Thymus (tissue), 11 donors: ENCODE measurements at regions not wholly inside any gene's neighbourhood (a gene's known extent, or its start where the extent isn't known, plus 50 kb on each side); places are given as distances from the start of the nearest gene placed in this dataset.

ENCODE experiments used
- DNase-seq, 9 donors: peaks; one replicate each; pipeline ENCODE4 v3.0.0-alpha.2; 2013; ENCODE audit warnings: low spot score in 9 of 9, low read depth in 6 of 9, missing footprints in 1 of 9
- H3K27ac ChIP-seq, 2 donors: one replicate each; pipeline ENCODE4 v1.5.1; 2013; ENCODE audit warnings: control low read depth in 1 of 2, low read depth in 1 of 2, low read length in 1 of 2, mild to moderate bottlenecking in 1 of 2, moderate library complexity in 1 of 2
- H3K27me3 ChIP-seq, 2 donors: one replicate each; pipeline ENCODE4 v1.5.1; 2013; ENCODE audit warnings: low read length in 1 of 2; ENCODE audit not compliant: control insufficient read depth in 2 of 2, insufficient read depth in 1 of 2
- H3K36me3 ChIP-seq, 2 donors: one replicate each; pipeline ENCODE4 v1.5.1; 2013; ENCODE audit warnings: low read length in 1 of 2, mild to moderate bottlenecking in 1 of 2, moderate library complexity in 1 of 2; ENCODE audit not compliant: control insufficient read depth in 2 of 2, insufficient read depth in 2 of 2
- H3K4me1 ChIP-seq, 2 donors: one replicate each; pipeline ENCODE4 v1.5.1; 2013; ENCODE audit warnings: low read length in 2 of 2; ENCODE audit not compliant: control insufficient read depth in 2 of 2, insufficient read depth in 2 of 2
- H3K4me3 ChIP-seq, 2 donors: one replicate each; pipeline ENCODE4 v1.5.1; 2013; ENCODE audit warnings: low read length in 2 of 2, control low read depth in 1 of 2, mild to moderate bottlenecking in 1 of 2
- H3K9me3 ChIP-seq, 2 donors: one replicate each; pipeline ENCODE4 v1.5.1; 2013; ENCODE audit warnings: low read length in 1 of 2, mild to moderate bottlenecking in 1 of 2; ENCODE audit not compliant: control insufficient read depth in 2 of 2, insufficient read depth in 1 of 2
- WGBS: extraction: QIAGEN DNeasy Blood & Tissue Kit; methylation state at CpG from one replicate; pipeline ENCODE4 v1.1.7; 2013; 5-methylcytosine and 5-hydroxymethylcytosine counted together
- donor health status: healthy.

DNA sequence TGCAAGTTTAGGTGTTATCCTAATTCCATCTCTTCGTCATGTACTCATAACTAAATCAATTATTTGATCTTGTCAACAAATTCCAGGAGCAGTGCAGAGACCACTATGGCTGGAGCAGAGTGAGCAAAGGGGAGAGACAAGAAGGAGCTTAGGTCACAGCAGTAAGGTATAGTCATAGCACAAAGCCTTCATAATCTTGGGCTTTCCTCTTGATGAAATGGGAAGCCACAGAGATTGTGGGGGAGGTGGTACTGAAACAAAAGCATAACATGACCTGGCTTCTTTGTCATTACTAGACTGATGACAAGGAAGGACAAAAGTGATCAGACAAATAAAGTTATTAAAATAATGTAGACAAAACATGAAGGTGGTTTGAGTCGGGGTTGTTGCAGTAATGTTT lies 60.1 kb upstream of the PTGS2 start:
- DNase-seq = no peak
- Histone ChIP-seq H3K27ac (no peak overlapping the region), H3K36me3 (no peaks in the 10 kb centered on the region), H3K4me3 (no peak overlapping the region), H3K4me1 (no peaks in the 10 kb centered on the region), H3K9me3 (no peaks in the 10 kb centered on the region), H3K27me3 (no peaks in the 10 kb centered on the region)
- WGBS = 94% methylated on average over 2 of the region's 2 CpGs

DNA sequence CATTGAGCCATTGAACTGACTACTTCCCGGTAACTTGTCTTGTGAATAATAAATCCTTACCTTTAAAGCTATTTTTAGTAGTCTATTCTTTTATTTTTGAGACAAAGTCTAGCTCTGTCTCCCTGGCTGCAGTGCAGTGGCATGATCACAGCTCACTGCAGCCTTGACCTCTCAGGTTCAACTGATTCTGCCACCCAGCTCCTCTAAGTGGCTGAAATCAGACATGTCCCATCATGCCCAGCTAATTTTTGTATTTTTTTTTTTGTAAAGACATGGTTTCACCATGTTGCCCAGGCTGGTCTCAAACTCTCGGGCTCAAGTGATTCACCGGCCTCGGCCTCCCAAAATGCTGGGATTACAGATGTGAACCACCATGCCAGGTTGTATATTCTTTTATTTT lies 59.3 kb upstream of the PTGS2 start:
- Histone ChIP-seq H3K4me1 (no peaks in the 10 kb centered on the region), H3K9me3 (no peaks in the 10 kb centered on the region), H3K27ac (no peak overlapping the region), H3K4me3 (no peak overlapping the region), H3K27me3 (no peaks in the 10 kb centered on the region), H3K36me3 (no peaks in the 10 kb centered on the region)
- 94% methylated on average over 4 of the region's 4 CpGs for WGBS
- DNase-seq = no peak

DNA sequence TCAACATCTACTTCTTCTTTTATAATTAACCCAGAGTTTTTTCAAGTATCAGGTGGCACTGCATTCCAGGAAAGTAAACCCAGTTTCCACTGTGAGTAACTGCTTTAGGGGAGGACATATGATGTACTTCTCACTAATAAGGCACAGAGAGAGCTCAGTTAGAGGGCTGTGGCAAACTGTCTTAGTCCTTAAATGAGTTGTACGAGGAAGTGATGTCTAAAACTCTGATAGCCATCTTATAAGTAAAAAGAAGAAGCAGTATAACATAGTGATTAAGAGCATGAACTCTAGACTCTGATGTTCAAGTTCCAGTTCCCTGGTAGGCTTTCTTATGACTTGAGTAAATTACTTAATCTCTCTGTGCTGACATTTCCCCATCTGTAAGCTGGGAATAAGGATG lies 58.7 kb upstream of the PTGS2 start:
- Histone ChIP-seq H3K27ac (no peak overlapping the region), H3K27me3 (no peaks in the 10 kb centered on the region), H3K36me3 (no peaks in the 10 kb centered on the region), H3K4me1 (no peaks in the 10 kb centered on the region), H3K4me3 (no peak overlapping the region), H3K9me3 (no peaks in the 10 kb centered on the region)
- peak in 2 of 9 donors; percentile 2 to 29 for DNase-seq
- 64% methylated on average over 1 of the region's 1 CpG for WGBS

DNA sequence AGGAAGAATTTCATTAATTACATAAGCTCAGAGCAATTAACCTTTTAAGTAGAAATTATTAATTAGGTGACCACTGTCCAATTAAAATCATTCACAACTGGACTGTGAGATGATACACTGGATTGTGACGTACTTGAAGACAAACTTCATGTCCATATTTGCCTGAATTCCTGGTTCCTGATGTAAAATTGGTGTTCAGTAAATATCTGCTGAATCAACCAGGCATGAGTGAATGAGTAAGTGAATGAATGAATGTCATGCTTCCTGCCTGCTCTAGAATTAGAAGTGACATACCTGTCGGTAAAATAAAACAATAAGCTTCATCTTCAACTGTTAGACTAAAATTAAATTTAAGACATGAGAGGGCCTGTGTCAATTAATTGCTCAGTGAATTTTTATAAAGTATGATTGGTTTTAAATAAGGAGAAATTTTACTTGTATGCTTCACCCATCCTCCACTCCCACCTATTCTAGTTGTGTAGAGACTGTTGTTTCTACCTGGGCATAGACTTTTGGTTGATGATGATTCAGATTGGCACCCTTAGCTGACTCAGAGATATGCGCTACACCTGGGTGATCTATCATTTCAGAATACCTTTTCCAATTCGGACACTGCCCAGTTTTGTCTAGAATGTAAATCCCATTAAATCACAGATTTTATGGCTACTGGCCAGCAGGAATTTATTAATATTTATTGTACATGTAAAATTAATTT lies 56.9 kb upstream of the PTGS2 start:
- WGBS = 96% methylated on average over 4 of the region's 4 CpGs
- no peaks in the 10 kb centered on the region for H3K9me3 ChIP-seq
- H3K36me3 ChIP-seq = no peaks in the 10 kb centered on the region
- no peaks in the 10 kb centered on the region for H3K27me3 ChIP-seq
- H3K27ac ChIP-seq = no peak overlapping the region
- no peak overlapping the region for H3K4me3 ChIP-seq
- no peak for DNase-seq
- no peaks in the 10 kb centered on the region for H3K4me1 ChIP-seq

DNA sequence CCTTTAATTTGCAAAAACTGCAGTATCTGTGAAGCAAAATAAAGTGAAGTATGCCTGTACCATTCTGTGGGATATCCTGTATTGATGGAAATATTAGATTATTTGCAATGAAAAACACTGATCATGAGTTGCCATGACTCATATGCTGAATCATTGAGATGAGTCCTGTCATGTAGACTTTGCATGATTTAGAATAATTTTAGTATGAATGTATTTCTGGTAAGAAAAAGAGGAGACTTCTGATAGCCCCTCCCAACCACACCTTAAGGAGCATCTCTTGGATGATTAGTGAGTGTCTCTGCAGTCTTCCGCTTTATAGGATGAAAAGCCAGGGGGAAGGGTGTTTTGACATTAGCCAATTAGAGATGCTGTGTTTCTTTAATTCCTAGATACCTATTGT lies 55.2 kb upstream of the PTGS2 start:
- Histone ChIP-seq H3K4me3 (no peak overlapping the region), H3K27me3 (no peaks in the 10 kb centered on the region), H3K9me3 (no peaks in the 10 kb centered on the region), H3K27ac (no peak overlapping the region), H3K36me3 (no peaks in the 10 kb centered on the region), H3K4me1 (no peaks in the 10 kb centered on the region)
- 96% methylated on average over 1 of the region's 1 CpG for WGBS
- DNase-seq = no peak

DNA sequence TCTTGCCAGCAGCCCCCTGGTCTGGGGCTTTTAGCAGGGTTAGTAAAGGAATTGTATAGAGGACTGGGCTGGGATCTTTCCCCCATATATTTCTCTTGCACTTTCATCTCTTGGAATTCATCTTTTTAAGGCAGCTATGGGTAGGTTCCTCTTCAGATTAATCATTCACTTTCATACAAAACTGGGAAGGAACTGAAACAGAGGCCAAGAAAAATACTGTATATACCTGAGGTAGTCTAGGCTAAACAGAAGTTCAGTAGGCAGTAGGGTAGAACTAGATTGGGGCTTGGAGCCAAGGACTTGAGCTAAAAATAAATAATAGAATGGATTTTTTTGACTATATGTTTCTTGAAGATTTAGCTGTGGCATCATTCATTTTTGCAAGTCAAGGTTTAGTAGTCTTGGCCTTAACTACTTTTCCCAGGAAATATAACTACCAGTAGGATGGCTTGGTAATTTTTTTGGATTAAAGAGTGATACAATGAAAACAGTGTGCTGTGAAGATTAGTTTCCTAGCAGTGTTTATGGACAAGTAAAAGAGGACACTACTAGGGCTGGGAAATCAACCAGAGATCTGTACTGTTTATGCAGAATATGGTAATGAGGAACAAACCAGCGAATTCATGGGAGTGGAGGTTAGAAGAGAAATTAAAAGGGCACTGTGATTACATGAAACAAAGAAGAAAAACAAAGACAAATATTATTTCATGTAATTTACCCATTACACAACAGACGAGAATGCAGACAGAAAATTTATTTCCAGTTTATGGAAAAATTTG lies 50.9 kb upstream of the PTGS2 start:
- Histone ChIP-seq H3K36me3 (no peaks in the 10 kb centered on the region), H3K27ac (no peak overlapping the region), H3K27me3 (no peaks in the 10 kb centered on the region), H3K9me3 (no peaks in the 10 kb centered on the region), H3K4me3 (no peak overlapping the region), H3K4me1 (no peaks in the 10 kb centered on the region)
- 91% methylated on average over 2 of the region's 2 CpGs for WGBS
- no peak for DNase-seq
